ENCODE measurements at regions not wholly inside any gene's neighbourhood (a gene's known extent, or its start where the extent isn't known, plus 50 kb on each side); places are given as distances from the start of the nearest gene placed in this dataset.

DNA sequence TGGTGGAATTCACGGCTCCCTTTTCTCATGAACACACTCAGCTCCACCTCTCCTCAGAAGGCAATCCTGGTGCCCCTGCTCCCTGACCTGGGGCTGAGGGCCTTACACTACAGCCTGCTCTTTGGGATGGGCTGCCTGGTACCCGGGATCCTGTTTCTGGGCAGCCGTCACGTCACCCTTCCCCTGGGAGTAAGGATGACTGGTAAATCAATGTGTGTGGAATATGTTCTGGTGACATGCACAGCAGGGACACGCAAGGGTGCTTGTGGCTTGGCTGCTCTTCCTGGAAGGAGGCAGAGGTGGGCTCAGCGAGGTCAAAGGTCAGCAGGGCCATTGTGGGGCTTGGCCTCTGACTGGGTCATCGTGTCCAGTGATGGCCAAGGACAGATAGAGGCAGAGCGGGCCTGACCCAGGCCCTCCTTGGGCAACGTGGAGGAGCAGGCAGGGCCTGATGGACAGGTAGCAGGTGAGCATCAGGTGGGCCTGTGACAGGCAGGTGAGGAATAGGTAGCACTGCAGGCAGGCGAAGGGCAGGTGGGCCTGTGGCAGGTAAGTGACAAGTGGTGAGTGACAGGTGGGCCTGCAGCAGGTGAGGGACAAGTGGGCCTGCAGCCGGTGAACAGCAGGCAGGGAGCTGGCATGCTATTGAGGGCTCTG lies 399.4 kb upstream of the IRX4 start:
- DNase-seq, result no peak

DNA sequence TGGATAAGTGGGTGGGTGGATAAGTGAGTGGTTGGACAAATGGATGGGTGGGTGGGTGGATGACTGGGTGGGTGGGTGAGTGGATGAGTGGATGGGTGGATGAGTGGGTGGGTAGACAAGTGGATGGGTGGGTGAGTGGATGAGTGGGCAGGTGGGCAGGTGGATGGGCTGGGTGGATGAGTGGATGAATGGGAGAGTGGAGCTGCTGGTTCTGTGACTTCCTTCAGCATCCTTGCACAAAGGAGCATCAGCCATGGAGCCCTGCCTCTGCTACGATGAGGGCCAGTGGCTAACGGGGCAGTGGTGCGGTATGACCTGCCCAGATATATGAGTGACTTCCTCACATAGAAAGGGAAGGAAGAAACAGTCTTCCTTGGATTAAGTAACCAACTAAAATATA lies 398.7 kb upstream of the IRX4 start:
- DNase-seq, result no peak

DNA sequence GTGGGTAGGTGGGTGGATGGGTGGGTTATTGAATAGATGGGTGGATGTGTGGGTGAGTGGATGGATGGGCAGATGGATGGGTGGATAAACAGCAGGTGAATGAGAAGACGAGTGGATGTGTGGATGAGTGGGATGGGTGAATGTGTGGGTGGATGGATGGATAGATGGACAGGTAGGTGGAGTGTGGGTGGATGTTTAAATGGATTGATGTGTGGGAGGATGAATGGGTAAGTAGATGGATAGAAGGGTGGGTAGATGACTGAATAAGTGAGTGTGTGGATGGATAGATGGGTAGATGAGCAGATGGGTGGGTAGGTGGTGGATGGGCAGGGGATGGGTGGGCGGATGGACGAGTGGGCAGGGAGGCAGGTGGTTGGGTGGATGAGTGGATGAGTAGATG lies 397.6 kb upstream of the IRX4 start:
- no peak for DNase-seq

DNA sequence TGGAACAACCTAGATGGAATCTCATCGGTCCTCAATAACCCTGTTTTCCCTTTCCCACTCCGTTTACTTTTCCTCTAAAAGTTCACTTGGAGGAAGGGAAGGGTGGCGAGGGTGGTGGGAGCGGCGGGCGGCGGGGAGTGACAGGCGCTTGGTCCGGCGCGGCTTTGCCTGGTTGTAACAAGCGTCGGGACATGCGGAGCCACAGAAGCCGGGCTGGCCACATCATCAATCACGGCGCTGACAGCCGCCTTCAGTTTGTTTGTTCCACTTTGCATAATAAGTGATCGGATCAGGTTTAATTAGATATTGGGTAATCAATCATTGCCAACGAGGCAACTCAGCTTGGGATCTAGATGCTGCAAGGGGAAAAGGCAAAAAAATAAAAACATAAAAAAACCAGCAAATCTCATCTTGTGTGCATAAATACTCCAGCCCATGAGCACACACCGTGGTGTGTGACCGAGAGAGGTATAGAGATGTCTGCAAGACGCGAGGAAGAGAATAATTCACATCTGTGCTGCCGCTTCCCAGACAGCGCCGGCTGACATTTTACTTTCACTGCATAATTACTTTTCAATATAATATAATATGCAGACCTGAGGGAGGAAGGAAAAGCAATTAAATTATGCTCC lies 396.2 kb upstream of the IRX4 start:
- DNase-seq, result no peak

DNA sequence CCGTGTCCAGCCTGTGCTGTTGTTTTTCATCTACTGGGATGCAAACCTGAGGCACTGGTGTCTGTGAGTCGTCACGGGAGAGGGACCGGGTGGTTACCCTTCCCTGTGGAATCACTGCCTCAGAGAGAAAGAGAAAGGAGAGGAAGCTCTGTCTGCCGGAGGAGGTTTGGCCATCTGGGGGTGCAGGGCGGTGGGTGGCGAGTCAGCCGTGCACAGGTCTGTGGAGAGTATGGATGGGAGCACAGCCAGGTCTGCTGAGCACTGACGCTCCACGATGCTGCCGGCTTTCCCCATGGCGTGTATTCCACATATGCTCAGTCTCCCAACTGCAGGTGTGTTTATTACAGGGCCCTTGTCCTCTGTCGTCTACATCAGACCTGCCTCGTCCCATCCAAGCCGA lies 395.2 kb upstream of the IRX4 start:
- DNase-seq, result no peak

DNA sequence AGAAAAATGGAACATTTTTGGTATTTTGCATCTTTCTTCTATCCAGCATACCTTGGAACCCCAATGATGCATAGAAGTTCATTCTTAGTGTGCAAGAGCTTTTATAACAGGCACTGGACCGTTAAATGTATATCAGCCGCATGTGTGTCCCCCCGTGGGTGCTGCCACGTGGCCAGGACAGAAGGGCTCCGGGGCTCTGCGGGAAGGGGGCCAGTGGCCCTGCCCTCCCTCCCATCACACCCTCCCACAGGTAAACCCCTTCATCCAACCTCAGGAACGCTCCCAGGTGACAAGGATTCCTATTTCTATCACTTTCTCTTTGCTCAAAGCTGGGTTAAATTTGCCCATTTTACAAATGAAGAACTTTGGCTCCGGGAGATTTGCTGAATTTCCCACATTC lies 393.4 kb upstream of the IRX4 start:
- DNase-seq, result no peak

DNA sequence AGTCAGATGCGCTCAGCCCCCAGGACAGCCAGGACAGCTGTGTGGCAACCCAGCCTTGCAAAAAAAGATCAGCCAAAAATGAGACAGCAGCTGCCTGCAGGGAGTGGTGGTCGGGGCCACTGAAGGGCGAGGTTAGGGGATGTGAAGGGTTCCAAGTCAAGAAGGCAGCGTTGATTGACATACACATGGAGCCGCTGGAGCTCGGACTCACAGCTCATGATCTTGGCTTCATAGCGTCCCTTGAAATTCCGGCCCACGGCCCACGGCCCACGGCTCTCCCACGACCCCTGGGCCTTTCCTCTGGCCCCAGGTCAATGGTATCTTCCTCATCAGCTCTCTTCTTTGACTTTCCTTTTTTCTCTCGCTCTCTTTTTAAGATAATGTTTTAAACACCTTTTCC lies 390.0 kb upstream of the IRX4 start:
- no peak for DNase-seq

DNA sequence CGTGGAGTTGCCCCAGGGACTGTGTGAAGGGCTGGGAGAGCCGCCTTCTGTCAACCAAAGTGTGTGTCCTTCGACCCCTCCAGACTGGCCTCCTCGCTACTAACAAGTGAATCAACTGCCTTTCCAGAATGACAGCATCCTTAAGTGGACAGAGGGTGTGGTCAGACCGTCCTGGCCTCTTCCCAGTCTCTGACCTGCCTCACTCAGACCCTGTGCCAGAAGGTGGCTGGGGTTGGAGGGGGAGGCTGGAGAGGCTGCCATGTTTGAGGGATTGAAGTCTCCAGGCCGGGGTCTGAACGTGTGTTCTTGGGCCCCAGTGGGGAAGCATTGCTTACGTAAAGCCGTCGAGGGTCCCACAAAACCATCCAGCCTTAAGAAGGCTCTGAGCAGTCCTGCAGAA lies 389.3 kb upstream of the IRX4 start:
- DNase-seq, result no peak

DNA sequence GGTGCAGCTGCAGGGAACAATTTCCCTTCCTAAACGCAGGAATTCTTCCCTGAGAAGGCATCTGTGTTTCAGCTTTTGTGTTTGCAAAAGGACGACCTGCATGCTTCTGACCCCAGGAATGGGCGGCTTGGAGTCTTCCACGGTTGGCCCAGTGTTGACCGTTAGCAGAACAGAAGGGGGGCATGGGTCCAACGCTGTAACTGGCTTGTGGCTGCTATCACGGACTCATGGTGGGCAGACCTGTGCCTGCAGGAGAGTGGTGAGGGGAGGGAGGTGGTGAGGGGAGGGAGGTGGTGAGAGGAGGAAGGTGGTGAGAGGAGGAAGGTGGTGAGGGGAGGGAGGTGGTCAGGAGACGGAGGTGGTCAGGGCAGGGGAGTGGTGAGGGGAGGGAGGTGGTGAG lies 388.6 kb upstream of the IRX4 start:
- no peak for DNase-seq

DNA sequence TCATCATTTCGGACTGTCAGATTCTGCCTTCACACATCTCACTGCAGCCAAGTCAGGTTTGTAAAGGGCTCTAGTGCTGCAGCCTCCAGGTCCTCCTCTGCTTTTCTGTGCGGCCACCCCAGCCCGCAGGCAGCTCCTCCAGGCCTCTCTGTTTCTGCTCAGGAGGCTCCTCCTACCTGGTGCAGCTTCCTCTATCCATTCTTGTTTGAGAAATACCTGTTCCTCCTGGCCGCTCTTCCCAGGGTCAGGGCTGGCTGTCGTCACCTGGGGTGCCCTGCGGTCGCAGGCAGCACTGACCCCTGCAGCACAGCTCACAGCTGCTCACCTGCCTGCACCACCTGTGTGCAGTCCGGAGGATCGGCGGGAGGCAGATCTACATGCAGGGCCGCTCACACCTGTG lies 387.7 kb upstream of the IRX4 start:
- DNase-seq, result no peak

DNA sequence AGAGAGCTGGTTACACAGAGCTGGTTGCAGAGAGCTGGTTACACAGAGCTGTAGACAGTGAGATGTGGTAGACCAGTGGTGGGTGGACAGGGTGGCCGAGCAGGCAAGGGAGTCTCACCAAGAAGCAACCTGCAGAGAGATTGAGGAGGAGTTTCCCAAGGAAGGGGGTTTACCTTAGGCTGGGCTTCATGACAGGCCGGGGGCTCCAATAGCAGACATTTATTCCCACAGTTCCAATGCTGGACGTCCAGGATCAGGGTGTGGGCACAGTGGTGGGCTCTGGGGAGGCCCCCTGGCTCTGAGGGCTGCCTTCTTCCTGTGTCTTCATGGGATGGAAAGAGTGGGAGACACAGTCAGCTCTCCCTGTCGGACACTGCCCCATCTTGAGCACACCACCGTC lies 386.9 kb upstream of the IRX4 start:
- no peak for DNase-seq

DNA sequence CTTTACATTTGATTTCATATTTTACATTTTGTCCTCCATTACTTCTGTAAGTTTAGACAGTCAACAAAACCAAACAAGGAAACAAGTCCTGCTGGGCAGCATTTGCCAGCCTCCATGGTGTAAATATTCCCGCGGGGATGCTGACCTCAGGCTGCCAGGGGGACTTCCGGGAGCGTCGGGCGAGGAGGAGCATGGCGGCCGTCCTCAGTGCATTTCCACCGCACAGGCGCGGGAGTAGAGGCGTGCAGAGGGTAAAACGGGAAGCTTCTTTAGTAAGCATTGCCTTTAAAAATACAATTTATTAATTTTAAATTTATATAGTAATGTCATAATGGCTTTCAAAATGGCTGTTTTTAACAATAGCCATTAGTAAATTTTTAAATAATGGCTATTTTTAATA lies 385.3 kb upstream of the IRX4 start:
- no peak for DNase-seq

DNA sequence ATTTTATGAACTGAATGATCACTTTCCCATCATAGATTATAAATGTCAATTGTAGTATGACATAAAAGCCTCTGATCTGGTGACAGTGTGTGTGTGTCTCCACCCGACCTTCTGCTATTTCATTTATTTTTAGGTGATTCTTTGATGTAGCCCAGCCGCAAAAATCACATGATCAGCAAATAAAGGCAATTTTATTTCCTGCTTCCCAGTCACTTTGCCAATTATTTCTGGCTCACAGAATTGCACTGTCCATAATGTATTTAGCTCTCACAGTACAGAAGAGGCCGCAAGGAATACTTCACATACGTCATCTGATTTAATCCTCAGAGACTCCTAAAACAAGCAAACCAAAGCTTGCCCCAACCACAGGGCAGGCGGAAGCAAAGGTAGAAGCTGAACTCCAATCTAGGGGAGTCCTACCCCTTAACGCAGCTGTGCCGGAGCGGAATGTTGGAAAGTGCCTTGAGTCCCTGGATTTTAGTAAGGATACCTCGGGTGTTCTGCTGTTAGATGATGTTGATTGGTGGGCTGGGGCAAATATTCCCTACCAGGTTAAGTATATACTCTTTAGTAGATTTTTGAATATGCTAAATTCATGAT lies 384.0 kb upstream of the IRX4 start:
- DNase-seq, result no peak

DNA sequence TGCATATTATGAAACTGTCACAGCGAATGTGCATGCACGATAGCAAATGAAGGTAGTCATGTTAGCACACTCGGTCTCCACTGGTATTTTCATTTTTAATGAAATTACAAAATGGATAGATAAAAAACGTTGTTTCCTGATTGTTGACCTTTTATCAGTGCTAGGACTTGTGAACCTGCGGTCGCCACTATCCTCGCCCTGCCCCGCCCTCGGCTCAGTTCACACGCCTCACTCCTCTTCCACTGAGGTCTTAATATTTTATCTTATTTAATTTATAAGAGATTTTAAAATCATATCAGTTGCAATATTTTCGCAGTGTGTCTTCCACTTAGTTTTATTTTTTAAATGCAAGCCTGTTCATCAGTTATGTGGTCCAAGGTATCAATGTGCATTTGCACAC lies 382.6 kb upstream of the IRX4 start:
- no peak for DNase-seq

DNA sequence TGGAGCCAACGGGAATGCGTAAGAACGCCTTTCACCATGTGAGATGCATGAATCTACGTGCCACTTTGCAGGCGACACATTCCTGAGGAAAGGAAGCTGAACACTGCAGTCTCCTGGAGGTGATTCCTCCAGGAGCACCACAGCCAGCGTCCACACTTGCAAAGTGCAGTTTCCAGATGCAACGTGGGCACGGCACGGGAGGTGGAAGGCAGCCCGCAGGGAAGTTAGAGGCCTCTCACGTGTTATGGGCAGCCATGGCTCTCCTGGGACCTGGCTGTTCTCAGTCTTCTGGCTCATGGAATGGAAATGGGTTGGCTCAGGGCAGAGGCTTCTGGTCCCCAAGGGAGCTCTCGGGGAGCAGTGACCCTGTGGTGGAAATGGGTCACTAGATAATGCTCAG lies 381.0 kb upstream of the IRX4 start:
- DNase-seq, result no peak

DNA sequence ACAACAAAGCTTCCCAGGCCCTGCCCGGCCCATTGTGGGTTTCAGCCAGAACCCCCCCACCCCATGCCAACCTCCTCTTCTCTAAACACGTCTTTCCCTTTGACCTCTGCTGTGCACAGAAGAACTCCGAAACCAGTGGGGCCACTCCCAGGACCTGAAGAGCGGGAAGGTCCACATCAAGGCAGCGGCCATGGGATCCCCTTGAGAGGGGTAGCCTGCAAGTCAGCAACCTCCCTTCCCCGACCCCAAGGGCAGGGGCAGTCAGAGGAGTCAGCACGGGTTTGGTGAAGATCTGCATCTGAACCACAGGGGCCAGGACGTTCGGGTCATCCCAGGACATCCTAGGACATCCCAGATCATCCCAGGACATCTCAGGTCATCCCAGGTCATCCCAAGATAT lies 379.9 kb upstream of the IRX4 start:
- DNase-seq, result no peak

DNA sequence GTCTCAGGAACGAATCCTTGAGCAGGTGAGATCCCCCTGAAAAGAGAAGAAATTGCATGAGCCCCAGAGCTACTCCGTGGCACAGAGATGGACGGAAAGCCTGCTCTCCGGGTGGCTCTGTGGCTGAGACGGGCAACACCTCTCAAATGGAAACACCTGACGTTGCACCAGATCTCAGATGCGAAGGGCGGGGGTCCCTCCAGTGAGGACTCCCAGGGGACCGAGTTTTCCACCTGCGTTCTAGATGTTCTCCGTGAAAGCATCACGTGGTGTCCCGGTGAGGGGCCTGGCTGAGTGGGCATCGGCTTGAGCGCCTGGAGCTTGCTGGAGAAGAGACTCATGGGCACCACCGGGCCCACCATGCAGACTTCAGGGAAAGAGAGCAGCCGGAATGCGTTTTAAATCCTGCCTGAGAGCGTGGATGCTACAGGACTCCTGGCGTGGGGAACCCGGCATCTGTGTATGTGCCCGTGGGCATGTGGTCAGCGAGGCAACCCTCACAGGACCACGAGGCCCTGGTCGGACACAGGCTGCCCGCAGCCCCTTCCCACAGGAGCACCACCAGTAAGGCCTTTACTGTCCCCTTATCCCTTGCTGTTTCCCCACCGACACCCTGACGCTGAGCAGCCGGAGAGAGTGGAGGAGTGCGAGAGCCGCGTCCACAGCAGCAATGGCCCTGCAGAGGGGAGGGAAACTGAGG lies 378.4 kb upstream of the IRX4 start:
- no peak for DNase-seq

DNA sequence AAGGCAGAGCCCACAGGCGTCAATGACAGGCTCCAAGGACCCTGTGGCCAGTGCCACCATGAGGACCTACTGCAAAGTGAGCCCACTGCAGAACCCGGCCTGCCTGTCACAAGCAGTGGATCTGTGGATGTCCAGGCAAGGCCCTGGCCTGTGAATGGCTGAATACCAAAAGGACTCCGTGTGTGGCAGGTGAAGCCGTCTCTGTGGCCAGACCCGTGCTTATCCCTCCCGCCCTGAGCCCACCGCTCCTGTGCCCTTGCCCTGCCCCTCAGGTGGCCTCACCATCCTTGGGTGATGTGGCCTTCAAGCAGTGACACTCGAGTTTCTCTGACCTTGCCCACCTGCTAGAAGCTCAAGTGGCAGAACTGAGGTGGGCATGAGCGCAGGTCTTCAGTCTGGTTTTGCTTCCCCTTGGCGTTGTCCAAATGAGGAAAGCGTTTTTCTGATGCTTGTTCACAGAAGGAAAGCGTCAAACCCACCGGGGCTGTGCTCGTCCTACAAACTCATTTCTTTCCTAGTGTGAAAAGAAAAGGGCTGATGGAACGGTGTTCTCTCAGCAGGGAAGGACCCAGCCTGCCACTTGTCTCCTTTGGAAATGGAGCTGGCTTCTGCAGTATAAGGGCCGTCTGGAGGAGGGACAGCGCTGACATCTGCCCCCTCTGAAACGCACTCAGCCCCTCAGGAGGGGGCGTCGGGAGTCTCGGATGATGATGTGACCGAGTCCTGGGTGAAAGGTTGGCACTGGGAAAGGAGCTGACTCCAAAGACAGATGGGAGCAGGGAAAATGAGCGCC lies 377.7 kb upstream of the IRX4 start:
- no peak for DNase-seq

DNA sequence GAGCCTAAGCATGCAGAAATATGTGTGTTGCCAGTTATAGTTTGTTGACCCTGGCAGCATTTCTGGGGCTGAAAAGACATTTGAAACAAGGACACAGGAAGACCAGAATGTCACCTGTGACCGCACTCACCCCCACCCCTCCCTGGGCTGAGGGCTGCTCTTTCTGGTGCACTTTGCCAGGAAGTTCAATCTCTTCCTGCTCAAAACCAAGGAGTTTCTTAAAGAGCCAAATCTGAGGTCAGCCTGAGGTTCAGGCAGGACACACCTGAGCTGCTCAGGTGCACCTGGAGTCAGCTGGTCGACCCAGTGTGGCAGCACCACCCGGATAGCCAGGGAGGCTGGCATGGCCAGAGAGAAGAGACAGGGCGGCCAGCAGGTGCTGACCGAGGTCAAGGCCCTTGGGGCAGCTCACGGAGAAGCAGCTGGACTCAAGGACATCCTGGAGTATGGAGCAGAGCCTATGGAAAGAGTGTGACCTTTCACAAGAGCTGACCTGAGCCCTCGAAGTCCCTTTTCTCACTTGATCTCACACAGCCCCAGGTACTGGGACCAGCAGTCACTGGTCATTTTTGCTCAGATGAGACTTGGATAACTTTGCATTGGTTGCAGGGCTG lies 376.9 kb upstream of the IRX4 start:
- DNase-seq, result no peak

DNA sequence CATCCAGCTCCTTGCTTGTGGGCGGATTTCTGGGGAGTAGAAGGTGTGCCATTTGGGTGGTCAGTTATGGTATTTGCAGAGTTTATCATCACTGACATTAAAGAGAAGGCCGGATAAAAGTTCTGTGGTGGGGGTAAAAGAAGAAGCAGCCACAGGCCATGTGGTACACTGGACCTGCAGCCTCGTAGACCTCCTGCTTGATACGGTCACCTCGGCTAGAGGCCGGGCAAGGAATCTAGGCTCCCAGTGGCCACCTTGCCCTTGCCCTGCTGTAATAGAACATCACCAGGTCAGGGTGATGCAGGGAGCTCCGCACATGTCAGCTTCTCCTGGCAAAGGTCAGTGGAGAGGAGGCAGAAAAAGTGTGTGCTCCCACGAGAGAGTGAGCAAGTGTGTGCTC lies 376.1 kb upstream of the IRX4 start:
- no peak for DNase-seq

DNA sequence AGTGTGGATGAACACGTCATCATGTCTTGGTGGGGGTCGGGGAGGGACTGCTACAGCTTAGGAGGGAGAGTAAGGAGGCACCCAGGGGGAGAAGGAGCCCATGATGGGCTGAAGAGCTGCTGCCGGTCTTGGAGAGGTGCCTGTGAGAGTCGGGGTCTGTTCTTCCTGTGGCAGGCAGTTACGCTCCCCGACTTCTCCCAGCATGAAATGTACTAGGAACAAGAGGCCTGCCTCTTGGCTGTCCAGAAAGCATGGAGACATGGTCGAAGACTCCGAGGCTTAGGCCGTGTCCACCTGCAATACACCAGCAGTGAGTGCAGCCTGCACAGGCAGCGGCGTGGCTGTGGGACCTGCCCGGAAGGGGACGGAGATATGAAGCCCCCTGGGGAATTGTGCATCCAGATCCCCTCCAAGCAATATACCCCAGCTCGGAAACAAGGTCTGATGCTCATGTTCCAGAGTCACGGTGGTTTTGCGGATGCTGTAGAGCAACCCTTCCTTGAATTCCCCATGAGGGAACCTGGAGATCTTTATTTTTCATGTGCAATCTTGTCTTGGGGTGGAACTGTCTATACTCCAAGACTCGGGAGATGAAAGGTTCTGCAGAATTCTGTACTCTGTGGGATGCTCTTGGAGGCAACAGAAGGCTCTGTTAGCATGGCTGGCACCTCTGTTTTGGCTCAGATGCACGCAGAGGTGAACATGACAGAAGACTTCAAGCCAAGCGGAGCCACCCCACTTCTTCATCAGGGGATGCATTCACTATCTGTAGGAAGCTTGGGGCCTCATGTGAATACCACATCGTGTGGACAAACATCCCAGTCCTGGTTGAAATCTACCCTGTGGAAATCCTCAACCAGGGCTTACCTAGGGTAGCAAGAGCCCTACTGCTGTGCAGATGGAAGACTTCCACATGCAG lies 374.9 kb upstream of the IRX4 start:
- no peak for DNase-seq

Data from activated CD4-positive, CD25-positive, alpha-beta regulatory T cell treated with anti-CD3 and anti-CD28 coated beads, Interleukin-2, amount 50 U/mL, for 72 hours (primary cell).